Transverse colon (tissue), 4 donors: ENCODE measurements at regions not wholly inside any gene's neighbourhood (a gene's known extent, or its start where the extent isn't known, plus 50 kb on each side); places are given as distances from the start of the nearest gene placed in this dataset.

Source experiments
- DNase-seq: peaks from one replicate; pipeline ENCODE4 v3.0.0-alpha.2; 2019
- H3K27ac ChIP-seq, 4 donors: fragments of 200-600 bp; sonication (generic); 2 replicates each; pipeline ENCODE4 v1.5.1; 2016 to 2018; ENCODE audit warnings: inconsistent platforms in 4 of 4
- H3K27me3 ChIP-seq: fragments of 200-600 bp; sonication (generic); 2 replicates; pipeline ENCODE4 v1.5.1; 2017; ENCODE audit warnings: inconsistent platforms
- H3K36me3 ChIP-seq, 4 donors: fragments of 200-600 bp; sonication (generic); 2 replicates each; pipeline ENCODE4 v1.5.1; 2017 to 2019; ENCODE audit warnings: inconsistent platforms in 4 of 4
- H3K4me1 ChIP-seq, 4 donors: fragments of 200-600 bp; sonication (generic); 2 replicates each; pipeline ENCODE4 v1.5.1; 2017 to 2020; ENCODE audit warnings: inconsistent platforms in 4 of 4
- H3K4me3 ChIP-seq, 4 donors: fragments of 200-600 bp; sonication (generic); 1 replicate in 1 of 4; 2 replicates in 3 of 4; pipeline versions ENCODE4 v1.5.1 to v1.6.1; 2017 to 2019; ENCODE audit warnings: inconsistent platforms in 4 of 4
- H3K9me3 ChIP-seq, 2 donors: fragments of 200-600 bp; sonication (generic); 2 replicates each; pipeline ENCODE4 v1.5.1; 2017 to 2019; ENCODE audit warnings: inconsistent platforms in 2 of 2
- EP300 ChIP-seq: sonication (generic); formaldehyde crosslinking; IDR thresholded peaks from one replicate; pipeline ENCODE4 v1.6.1; 2017; ENCODE audit warnings: antibody characterized with exemption, low read depth
- POLR2A ChIP-seq: fragments of 450-650 bp; IDR thresholded peaks from one replicate; pipeline ENCODE4 v1.6.1; 2016; ENCODE audit warnings: antibody characterized with exemption, mild to moderate bottlenecking, moderate library complexity
- POLR2AphosphoS5 ChIP-seq, 3 donors: sonication (generic); formaldehyde crosslinking; IDR thresholded peaks; one replicate each; pipeline ENCODE4 v1.6.1; 2016; ENCODE audit warnings: antibody characterized with exemption in 3 of 3
- WGBS, 2 donors: methylation state at CpG; one replicate each; pipeline ENCODE4 v1.1.5; 2018; ENCODE audit warnings: low coverage in 1 of 2; 5-methylcytosine and 5-hydroxymethylcytosine counted together
- in situ Hi-C, 4 donors: fragments of 200-750 bp; cut with MboI; loops; one replicate each; pipeline versions ENCODE4 v1.15.0 to v1.15.1; 2017; ENCODE audit warnings: low sequenced_read_pairs in 3 of 4, low pct_ligation_motif_present in 1 of 4, low pct_unique_long_range_greater_than_20kb in 1 of 4
- intact Hi-C: fragments of 100-400 bp; cut with DNase I; formaldehyde crosslinking; loops from one replicate; pipeline ENCODE4 v1.15.1; 2023; ENCODE audit warnings: low total_unique reads
- TF ChIP-seq, protein P1 (sequence below), 5 experiments: fragments of 200-600 bp in 3 of 5; fragments of 450-650 bp in 2 of 5; sonication (generic) in 3 of 5; IDR thresholded peaks; 1 replicate in 2 of 5; 2 replicates in 3 of 5; pipeline ENCODE4 v1.5.1; 2016 to 2017; ENCODE audit warnings: antibody characterized with exemption in 5 of 5, inconsistent platforms in 3 of 5, mild to moderate bottlenecking in 2 of 5, moderate library complexity in 1 of 5

DNA sequence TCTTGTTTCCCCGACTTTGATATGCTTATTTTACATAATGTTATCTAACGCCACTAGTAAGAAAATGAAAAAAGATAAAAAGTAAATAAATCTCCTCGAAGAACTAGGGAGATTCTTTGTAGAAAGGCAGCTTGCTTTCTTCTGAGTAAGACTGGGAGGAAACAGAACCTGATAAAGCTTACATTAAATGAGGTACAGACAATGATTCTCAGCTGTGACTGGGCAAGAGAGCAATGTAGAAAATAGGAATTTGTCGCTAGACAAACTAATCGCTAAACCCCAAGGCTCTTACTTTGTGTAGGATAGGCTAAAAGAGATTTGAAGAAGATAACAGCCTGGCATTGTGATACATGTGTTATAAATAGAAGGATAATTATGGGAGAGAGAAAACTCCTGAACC, 919.0 kb upstream of the ALCAM start:
- Histone ChIP-seq H3K4me1 (no peaks in the 10 kb centered on the region), H3K9me3 (no peaks in the 10 kb centered on the region), H3K36me3 (no peaks in the 10 kb centered on the region), H3K27ac (no peak overlapping the region), H3K27me3 (no peaks in the 10 kb centered on the region), H3K4me3 (no peak overlapping the region)
- in situ Hi-C loops (no loop called here), intact Hi-C loops (no loop called here)
- 64 to 68% methylated on average over 5 of the region's 5 CpGs for WGBS, 2 donors
- TF ChIP-seq, protein P1, sequence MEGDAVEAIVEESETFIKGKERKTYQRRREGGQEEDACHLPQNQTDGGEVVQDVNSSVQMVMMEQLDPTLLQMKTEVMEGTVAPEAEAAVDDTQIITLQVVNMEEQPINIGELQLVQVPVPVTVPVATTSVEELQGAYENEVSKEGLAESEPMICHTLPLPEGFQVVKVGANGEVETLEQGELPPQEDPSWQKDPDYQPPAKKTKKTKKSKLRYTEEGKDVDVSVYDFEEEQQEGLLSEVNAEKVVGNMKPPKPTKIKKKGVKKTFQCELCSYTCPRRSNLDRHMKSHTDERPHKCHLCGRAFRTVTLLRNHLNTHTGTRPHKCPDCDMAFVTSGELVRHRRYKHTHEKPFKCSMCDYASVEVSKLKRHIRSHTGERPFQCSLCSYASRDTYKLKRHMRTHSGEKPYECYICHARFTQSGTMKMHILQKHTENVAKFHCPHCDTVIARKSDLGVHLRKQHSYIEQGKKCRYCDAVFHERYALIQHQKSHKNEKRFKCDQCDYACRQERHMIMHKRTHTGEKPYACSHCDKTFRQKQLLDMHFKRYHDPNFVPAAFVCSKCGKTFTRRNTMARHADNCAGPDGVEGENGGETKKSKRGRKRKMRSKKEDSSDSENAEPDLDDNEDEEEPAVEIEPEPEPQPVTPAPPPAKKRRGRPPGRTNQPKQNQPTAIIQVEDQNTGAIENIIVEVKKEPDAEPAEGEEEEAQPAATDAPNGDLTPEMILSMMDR (IDR thresholded peaks at IDR 0.05) = no peak
- TF ChIP-seq POLR2AphosphoS5 (IDR thresholded peaks at IDR 0.05) (no peak), EP300 (no peak), POLR2A (no peak)
- no peak for DNase-seq

DNA sequence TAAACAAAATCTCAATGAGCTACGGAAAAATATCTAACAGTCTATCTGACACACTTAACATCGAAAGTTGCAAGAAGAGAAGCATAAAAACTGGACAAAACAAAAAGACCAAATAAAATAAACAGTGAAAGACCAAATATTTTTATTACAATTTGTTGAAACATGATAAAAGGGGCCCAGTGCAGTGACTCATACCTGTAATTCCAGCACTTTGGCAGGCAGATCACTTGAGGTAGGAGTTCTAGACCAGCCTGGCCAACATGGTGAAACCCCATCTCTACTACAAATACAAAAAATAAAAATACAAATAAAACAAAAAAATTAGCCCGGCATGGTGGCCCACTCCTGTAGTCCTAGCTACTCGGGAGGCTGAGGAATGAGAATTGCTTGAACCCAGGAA, 914.0 kb upstream of the ALCAM start:
- WGBS, 2 donors = 70 to 84% methylated on average over 4 of the region's 4 CpGs
- no peaks in the 10 kb centered on the region for H3K36me3 ChIP-seq
- H3K4me3 ChIP-seq = no peak overlapping the region
- no peaks in the 10 kb centered on the region for H3K9me3 ChIP-seq
- DNase-seq = no peak
- intact Hi-C loops = no loop called here
- TF ChIP-seq, protein P1 (IDR thresholded peaks at IDR 0.05) = no peak
- TF ChIP-seq POLR2AphosphoS5 (IDR thresholded peaks at IDR 0.05) = no peak
- no peak for TF ChIP-seq POLR2A
- no peak for TF ChIP-seq EP300
- in situ Hi-C loops = no loop called here
- H3K4me1 ChIP-seq = no peaks in the 10 kb centered on the region
- H3K27me3 ChIP-seq = no peaks in the 10 kb centered on the region
- H3K27ac ChIP-seq = no peak overlapping the region

DNA sequence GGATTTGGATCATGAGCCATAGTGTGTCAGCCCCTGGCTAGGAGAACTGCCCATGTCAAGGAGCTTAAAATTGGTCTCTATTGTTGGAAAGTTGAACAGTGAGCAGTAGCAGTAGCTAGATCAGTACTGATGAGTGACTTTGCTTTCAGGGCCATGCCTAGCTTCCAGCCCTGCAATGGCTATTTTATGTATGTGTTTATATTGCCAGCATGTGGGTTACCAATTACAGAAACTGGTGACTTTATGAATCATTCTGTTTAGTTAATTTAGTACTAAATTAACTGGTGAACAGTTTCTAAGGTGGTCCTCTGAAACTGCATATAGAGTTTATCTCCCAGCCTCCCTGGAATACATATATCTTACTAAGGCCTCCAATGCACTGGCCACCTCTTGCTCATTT, 908.1 kb upstream of the ALCAM start:
- H3K36me3 ChIP-seq = no peaks in the 10 kb centered on the region
- H3K9me3 ChIP-seq = no peaks in the 10 kb centered on the region
- in situ Hi-C loops (no loop called here), intact Hi-C loops (no loop called here)
- no peak for TF ChIP-seq EP300
- TF ChIP-seq POLR2A = no peak
- TF ChIP-seq, protein P1 (IDR thresholded peaks at IDR 0.05) = no peak
- TF ChIP-seq POLR2AphosphoS5 (IDR thresholded peaks at IDR 0.05) = no peak
- no peak for DNase-seq
- no peak overlapping the region for H3K4me3 ChIP-seq
- no peak overlapping the region for H3K27ac ChIP-seq
- H3K27me3 ChIP-seq = no peaks in the 10 kb centered on the region
- no peaks in the 10 kb centered on the region for H3K4me1 ChIP-seq

DNA sequence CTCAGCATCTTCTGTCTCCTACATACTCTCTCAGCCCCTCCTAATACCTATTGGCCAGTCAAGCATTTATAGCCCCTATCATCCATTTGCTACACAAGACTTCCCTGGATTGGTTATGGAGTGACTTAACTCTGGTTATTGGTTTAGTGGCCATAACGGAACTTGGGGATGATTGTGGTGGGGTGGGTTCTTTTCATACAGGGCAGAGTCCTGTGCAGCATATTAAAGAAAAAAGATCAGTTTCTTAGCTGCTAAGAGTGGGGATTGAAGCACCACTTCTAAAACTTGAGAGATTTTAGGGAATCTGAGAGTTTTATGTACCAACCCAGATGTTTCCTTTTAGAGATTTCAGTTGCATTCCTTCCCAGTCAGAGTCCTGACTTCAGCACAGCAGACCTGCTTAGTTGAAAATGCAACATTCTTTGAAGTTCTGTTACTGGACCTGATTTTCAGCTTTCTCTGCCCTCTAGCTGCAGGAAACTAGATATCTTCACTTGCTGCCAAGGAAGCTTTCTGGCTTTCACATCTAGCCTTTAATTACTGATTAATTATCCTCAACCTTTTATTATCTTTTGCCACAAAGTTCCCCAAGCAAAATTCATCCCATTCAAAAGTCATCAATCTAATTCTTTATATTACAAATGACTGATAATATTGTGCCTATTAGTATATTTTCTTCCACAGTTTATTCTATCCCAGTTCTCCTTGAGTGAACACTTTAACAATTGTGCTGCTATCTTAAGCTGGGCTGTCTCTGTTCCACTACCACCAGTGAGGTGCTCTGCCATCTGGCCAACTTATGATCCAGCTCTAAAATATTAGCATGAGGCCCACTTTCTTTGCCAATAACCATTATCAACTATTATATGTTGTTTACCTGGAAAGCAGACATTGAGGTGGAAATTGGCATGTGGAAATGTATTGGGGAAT, 906.0 kb upstream of the ALCAM start:
- in situ Hi-C loops = no loop called here
- 43% methylated on average over 1 of the region's 1 CpG; no CpG with 5 or more reads in 1 of the 2 donors for WGBS, 2 donors

More for the DNA sequence above, 906.0 kb upstream of the ALCAM start:
- no peak overlapping the region for H3K27ac ChIP-seq
- TF ChIP-seq POLR2AphosphoS5 (IDR thresholded peaks at IDR 0.05) (no peak), POLR2A (no peak), EP300 (no peak)
- TF ChIP-seq, protein P1 (IDR thresholded peaks at IDR 0.05) = no peak
- H3K27me3 ChIP-seq = no peaks in the 10 kb centered on the region
- no peak for DNase-seq
- H3K4me1 ChIP-seq = no peaks in the 10 kb centered on the region
- no peaks in the 10 kb centered on the region for H3K36me3 ChIP-seq
- no peak overlapping the region for H3K4me3 ChIP-seq
- intact Hi-C loops = no loop called here
- H3K9me3 ChIP-seq = no peaks in the 10 kb centered on the region
